Parathyroid adenoma (tissue), 2 donors: ENCODE measurements at regions not wholly inside any gene's neighbourhood (a gene's known extent, or its start where the extent isn't known, plus 50 kb on each side); places are given as distances from the start of the nearest gene placed in this dataset.
"Not testable (repeated sequence)": the region's sequence is repeated elsewhere in the genome, so short reads cannot be mapped to it uniquely, and the experiment has no call there.

Experiments used
- H2AFZ ChIP-seq: fragments of 300-600 bp; sonication (generic); one replicate; pipeline ENCODE4 v1.7.0; 2017; ENCODE audit warnings: antibody characterized with exemption, mild to moderate bottlenecking
- H3K27ac ChIP-seq: fragments of 300-600 bp; sonication (generic); one replicate; pipeline ENCODE4 v1.7.0; 2017
- H3K27me3 ChIP-seq: fragments of 300-600 bp; sonication (generic); one replicate; pipeline ENCODE4 v1.7.0; 2017; ENCODE audit warnings: low read length; ENCODE audit not compliant: control insufficient read depth, insufficient read depth
- H3K36me3 ChIP-seq: fragments of 300-600 bp; sonication (generic); one replicate; pipeline ENCODE4 v1.7.0; 2017; ENCODE audit warnings: low read length; ENCODE audit not compliant: control insufficient read depth, insufficient read depth
- H3K4me1 ChIP-seq: fragments of 300-600 bp; sonication (generic); one replicate; pipeline ENCODE4 v1.7.0; 2017; ENCODE audit warnings: control low read depth
- H3K4me2 ChIP-seq: fragments of 300-600 bp; sonication (generic); one replicate; pipeline ENCODE4 v1.7.0; 2017; ENCODE audit warnings: low read length
- H3K4me3 ChIP-seq: fragments of 300-600 bp; sonication (generic); one replicate; pipeline ENCODE4 v1.7.0; 2017; ENCODE audit warnings: low read depth, low read length
- H3K79me2 ChIP-seq: fragments of 300-600 bp; sonication (generic); one replicate; pipeline ENCODE4 v1.7.0; 2017; ENCODE audit warnings: control low read depth
- H3K9ac ChIP-seq: fragments of 300-600 bp; sonication (generic); one replicate; pipeline ENCODE4 v1.7.0; 2017; ENCODE audit warnings: mild to moderate bottlenecking
- H3K9me3 ChIP-seq: fragments of 300-600 bp; sonication (generic); one replicate; pipeline ENCODE4 v1.7.0; 2017; ENCODE audit warnings: low read length; ENCODE audit not compliant: control insufficient read depth
- TF ChIP-seq, protein P1 (sequence below): fragments of 300-600 bp; sonication (generic); IDR thresholded peaks from one replicate; pipeline ENCODE4 v1.7.0; 2017; ENCODE audit warnings: antibody characterized with exemption, mild to moderate bottlenecking
- donor health status: primary hyperparathyroidism.

DNA sequence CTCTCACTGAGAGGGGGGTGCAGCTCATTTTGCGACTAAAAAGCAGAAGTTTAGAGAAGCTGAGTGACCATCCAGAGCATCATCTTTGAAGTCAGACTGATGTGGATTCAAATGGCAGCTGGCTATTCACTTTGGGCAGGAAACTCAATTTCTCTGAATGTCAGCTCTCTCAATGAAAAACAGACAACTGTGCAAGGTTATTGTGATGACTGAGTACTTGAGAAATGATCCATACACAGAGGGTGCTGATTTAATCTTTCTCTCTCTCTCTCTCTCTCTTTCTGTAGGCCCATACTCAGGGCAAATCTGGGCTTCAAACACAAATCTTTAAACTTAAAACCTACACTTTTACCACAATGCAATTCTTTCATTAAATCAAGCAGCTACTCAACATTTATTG is 185.8 kb upstream of the SLIT2 start:
- H3K27ac ChIP-seq, result no peak overlapping the region
- H3K4me1 ChIP-seq, result no peaks in the 10 kb centered on the region
- no peak overlapping the region for H3K4me2 ChIP-seq
- no peak overlapping the region for H3K9ac ChIP-seq
- TF ChIP-seq, protein P1, sequence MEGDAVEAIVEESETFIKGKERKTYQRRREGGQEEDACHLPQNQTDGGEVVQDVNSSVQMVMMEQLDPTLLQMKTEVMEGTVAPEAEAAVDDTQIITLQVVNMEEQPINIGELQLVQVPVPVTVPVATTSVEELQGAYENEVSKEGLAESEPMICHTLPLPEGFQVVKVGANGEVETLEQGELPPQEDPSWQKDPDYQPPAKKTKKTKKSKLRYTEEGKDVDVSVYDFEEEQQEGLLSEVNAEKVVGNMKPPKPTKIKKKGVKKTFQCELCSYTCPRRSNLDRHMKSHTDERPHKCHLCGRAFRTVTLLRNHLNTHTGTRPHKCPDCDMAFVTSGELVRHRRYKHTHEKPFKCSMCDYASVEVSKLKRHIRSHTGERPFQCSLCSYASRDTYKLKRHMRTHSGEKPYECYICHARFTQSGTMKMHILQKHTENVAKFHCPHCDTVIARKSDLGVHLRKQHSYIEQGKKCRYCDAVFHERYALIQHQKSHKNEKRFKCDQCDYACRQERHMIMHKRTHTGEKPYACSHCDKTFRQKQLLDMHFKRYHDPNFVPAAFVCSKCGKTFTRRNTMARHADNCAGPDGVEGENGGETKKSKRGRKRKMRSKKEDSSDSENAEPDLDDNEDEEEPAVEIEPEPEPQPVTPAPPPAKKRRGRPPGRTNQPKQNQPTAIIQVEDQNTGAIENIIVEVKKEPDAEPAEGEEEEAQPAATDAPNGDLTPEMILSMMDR, result no peak
- H3K9me3 ChIP-seq, result no peaks in the 10 kb centered on the region
- no peaks in the 10 kb centered on the region for H3K79me2 ChIP-seq
- no peak overlapping the region for H2AFZ ChIP-seq
- no peaks in the 10 kb centered on the region for H3K27me3 ChIP-seq
- H3K36me3 ChIP-seq, result no peaks in the 10 kb centered on the region
- no peak overlapping the region for H3K4me3 ChIP-seq

DNA sequence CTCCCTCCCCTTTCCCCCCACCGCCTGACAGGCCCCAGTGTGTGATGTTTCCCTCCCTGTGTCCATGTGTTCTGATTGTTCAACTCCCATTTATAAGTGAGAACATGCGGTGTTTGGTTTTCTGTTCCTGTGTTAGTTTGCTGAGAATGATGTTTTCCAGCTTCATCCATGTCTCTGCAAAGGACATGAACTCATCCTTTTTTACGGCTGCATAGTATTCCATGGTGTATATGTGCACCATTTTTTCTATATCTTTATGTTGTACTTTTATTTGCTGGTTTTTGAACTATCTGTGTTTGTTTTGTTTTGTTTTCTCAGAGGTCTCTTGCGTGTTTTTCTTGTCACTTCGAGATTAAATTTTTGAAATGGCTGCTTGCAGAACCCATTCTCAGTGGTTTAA is 188.8 kb upstream of the SLIT2 start:
- not testable (repeated sequence) for H3K9ac ChIP-seq, H3K9me3 ChIP-seq, H2AFZ ChIP-seq, H3K4me2 ChIP-seq, H3K79me2 ChIP-seq, H3K27me3 ChIP-seq, H3K36me3 ChIP-seq, H3K4me1 ChIP-seq, H3K4me3 ChIP-seq, H3K27ac ChIP-seq

DNA sequence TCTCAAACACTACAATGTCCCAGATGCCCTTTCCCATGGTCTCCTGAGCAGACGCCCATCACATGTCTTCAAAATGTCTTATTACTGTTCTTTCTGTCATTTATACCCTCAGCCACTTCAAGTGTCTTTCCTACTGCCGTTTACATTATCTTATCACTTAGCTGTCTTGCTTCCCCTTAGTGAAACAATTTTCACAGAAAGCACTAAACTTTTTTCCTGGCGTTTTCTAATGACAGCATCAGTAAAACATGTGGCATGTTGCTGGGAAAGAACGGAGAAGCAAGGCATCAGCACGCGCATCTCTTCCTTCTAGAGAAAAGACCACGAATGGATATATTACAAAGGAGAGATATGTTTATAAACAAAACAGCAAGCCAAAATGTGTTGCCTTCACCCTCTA is 189.7 kb upstream of the SLIT2 start:
- Histone ChIP-seq H3K36me3 (no peaks in the 10 kb centered on the region), H3K4me3 (no peak overlapping the region), H3K27me3 (no peaks in the 10 kb centered on the region), H3K9ac (no peak overlapping the region), H3K4me2 (no peak overlapping the region), H3K79me2 (no peaks in the 10 kb centered on the region), H3K27ac (no peak overlapping the region), H3K9me3 (no peaks in the 10 kb centered on the region), H2AFZ (no peak overlapping the region), H3K4me1 (no peaks in the 10 kb centered on the region)
- TF ChIP-seq, protein P1, result no peak

DNA sequence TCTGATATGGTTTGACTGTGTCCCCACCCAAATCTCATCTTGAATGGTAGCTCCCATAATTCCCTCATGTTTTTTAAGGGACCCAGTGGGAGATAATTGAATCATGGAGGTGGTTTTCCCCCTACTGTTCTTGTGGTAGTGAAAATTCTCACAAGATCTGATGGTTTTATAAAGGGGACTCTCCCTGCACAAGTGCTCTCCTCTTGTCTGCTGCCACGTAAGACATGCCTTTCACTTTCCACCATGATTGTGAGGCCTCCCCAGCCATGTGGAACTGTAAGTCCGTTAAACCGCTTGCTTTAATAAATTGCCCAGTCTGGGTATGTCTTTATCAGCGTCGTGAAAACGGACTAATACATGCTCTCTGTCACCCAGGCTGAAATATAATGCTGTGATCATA is 200.9 kb upstream of the SLIT2 start:
- no peak overlapping the region for H2AFZ ChIP-seq
- H3K27ac ChIP-seq, result no peak overlapping the region
- no peak overlapping the region for H3K9ac ChIP-seq
- H3K9me3 ChIP-seq, result no peaks in the 10 kb centered on the region
- no peak overlapping the region for H3K4me2 ChIP-seq
- no peaks in the 10 kb centered on the region for H3K4me1 ChIP-seq
- H3K79me2 ChIP-seq, result no peaks in the 10 kb centered on the region
- TF ChIP-seq, protein P1, result no peak
- H3K27me3 ChIP-seq, result no peaks in the 10 kb centered on the region
- no peak overlapping the region for H3K4me3 ChIP-seq
- no peaks in the 10 kb centered on the region for H3K36me3 ChIP-seq

DNA sequence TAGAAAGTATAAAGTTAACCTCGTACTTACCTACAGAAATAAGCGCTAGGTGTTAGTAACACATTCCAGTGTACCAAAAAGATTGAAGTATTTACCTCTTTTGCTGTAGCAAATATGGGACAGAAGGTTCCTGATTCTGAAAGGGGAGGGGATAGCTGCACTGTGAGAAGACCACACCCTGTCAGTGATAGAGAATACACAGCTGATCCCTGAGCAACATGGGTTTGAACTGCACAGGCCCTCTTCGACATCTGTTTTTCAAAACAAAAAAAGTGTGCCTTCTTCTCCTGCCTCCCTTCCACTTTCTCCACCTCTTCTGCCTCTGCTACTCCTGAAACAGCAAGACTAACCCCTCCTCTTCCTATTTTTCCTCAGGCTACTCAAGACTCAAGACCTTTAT is 201.8 kb upstream of the SLIT2 start:
- H3K27me3 ChIP-seq, result no peaks in the 10 kb centered on the region
- H3K4me2 ChIP-seq, result no peak overlapping the region
- no peaks in the 10 kb centered on the region for H3K4me1 ChIP-seq
- no peaks in the 10 kb centered on the region for H3K36me3 ChIP-seq
- H3K9ac ChIP-seq, result no peak overlapping the region
- H3K9me3 ChIP-seq, result no peaks in the 10 kb centered on the region
- H3K4me3 ChIP-seq, result no peak overlapping the region
- TF ChIP-seq, protein P1, result no peak
- H3K79me2 ChIP-seq, result no peaks in the 10 kb centered on the region
- H2AFZ ChIP-seq, result no peak overlapping the region
- H3K27ac ChIP-seq, result no peak overlapping the region
